ENCODE measurements at regions not wholly inside any gene's neighbourhood (a gene's known extent, or its start where the extent isn't known, plus 50 kb on each side); places are given as distances from the start of the nearest gene placed in this dataset.

DNA sequence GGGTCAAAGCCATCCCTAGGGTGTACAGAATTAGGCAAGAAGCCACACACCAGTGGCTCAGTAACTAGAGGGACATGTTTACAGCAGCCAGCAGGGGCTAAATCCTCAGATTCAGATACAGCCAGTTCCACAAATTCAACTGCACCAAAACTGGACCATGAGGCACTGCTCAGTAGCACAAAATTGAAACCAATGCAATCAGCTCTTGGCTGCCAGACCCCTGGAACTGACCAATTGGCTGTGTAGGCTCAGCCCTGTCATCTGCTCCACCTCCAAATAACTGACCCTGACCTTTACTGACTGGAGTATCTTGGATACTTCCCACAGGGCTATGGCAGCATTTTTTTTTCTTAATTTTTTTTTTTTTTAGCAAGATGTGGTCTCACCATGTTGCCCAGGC lies 226.5 kb downstream of the FOXO1 start:
- DNase-seq, result no peak

DNA sequence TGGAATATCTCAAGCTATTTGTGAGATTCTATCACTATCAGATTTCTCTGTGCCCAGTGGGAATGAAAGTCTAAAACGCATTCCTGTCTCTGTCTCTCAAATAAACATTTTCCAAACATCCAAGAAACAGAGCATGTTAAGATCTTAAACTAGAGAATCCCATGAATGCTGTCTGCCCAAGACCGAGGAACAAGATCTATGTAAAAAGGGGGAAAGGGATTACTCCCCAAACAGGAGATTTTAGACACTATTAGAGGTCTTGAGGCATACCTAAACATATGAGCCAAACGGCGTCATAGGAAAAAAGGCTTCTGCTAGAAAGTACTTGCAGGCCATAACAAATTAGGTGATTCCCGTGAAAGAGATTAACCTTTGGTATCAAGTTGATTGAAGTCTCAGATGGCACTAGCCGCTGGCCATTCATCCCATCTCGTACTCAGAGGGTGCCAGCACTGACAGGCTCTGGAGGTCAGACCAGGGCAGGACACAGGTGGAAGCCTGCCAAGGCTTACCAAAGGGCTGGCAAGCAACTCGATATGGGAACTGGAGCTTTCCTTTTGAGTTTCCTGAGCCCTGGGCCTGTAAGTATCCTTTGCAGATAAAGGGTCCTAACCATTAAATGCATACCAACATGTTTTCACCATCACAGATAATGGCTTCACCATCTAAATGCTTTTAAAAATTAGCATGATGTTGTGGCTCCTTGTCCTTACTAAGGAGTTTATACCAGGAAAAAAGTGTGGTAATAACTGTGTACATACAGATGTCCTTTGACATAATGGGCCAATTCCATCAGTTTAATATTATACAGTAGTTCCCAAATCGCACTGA lies 225.2 kb downstream of the FOXO1 start:
- DNase-seq, result no peak

DNA sequence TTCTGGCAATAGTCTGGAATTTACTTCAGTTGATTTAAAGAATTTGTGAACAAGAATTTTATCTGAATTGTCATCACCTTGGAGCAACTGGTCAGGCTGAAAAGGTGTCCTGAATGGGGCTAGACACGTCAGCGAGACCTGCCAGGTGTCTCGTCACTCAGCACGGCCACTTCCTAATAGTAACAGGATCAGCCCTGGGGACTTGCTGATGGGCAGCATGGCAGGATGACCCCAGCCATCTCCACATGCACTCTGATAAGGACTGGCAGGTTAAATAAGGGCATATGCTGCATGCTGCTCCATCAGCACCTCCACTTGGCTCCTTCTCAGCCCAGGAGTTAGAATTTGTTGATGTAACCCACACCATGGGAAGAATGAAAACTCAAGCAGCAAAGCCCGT lies 224.2 kb downstream of the FOXO1 start:
- DNase-seq, result no peak

DNA sequence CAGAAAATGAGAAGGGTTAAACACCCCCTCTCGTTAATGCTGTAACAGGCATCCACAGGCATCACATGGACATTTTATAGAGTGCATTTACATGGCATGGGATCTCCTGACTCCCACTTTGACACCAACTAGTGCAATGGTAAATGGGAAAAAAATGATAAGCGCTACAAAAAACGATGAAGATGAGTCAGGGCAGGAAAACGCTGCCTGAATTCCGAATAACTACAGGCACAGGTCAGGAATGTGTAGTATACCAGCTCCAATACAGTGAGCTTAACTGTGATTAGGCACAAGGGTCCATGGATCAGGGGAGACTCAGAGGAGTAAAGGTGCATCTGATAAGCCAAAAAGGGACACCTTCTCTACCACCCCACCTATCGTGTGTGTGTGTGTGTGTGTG lies 223.6 kb downstream of the FOXO1 start:
- no peak for DNase-seq

DNA sequence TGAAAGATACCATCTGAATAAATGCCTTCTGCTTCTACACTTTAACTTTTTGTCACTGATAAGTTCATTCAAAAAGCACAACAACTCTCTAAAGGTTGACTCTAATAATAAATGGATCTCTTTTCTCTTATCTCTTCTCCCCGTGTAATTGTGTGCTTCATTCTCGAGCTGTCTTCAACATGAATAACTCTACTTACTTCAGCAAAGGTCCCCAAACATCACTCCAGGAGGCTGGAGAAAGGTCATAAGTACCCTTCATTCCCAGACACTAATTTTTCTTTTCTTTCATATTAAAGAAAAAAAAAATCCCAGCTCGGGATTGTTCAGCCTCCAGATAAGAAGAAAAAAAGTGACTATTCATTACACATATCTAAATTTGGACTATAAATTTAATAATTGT lies 222.2 kb downstream of the FOXO1 start:
- DNase-seq, result no peak

DNA sequence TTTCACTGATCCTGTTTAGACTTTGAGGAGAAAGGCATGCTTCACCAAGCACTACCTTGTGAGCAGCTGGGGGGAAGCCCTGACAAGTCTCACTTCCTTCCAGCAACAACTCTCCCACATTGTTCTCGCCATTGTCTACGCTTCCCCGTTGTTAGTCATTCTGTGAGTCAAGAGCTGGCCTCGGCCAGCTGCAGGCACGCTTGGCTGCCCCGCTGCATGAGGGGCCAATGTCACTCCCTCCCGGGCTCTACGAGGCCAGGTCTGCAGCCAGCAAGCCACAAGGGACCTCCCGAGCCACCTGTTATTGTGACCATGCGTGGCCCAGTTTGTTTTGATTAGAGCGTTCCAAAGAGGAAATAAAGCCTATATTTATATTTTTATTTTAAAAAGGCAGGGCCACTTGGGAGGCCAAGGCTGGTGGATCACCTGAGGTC lies 220.9 kb downstream of the FOXO1 start:
- no peak for DNase-seq

DNA sequence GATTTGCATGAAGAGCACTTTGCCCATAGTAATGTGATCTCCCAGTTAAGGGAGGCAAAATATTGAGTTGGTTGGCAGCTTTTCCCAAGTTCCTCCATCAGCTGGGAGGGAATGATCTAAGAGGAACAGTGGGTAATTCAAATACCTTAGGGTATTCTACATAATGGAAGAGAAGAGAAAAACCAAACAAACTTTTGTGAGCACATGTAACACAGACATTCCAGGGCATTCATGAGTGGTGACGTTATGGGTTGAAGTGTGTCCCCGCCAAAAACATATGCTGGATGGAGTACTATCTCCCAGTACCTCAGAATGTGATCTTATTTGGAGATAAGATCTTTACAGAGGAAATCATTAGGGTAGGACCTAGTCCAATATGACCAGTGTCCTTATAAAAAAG lies 220.1 kb downstream of the FOXO1 start:
- DNase-seq, result no peak

DNA sequence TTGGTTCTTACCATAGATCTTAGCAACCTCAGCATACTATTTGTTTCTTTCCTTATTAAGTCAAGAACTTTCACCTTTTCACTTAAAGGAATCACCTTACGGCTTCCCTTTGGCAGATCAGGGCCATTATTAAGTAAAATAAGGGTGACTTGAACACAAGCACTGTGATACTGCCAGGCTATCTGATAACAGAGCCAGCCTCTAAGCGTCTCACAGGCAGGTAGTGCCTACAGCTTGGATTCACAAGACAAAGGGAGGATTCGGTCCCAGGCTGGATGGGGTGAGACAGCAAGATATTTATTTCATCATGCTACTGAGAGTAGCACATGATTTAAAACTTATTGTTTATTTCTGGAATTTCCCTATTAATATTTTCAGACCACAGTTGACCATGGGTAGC lies 218.6 kb downstream of the FOXO1 start:
- DNase-seq, result no peak

DNA sequence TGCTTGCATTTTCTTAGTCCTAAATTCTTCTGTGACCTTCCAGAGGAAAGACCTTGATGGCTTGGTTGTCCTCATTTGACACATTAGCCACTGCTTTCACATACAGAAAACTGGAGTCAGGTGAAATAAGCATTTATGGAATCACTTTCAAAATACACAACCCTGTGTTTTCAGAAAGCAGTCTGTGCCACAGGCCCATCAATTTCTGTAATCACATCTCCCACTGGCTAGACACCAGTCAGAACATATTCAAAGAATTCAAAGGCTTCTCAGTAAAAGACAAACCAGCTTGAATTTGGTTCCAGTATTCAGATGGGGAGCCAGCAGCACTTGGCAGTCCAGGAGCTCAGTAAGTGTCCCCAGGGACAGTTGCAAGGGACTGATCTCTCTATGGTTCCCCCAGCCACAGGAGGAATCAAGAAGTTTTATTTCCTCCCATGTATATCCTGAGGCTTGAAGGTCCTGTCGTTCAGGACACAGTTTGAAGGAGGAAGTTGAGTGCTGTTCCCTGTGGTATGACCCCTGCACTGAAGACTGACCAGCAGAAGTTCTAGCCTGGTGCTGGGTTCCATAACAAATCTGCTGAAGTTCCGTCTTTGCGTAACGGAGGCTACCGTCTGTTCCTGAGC lies 214.3 kb downstream of the FOXO1 start:
- no peak for DNase-seq

DNA sequence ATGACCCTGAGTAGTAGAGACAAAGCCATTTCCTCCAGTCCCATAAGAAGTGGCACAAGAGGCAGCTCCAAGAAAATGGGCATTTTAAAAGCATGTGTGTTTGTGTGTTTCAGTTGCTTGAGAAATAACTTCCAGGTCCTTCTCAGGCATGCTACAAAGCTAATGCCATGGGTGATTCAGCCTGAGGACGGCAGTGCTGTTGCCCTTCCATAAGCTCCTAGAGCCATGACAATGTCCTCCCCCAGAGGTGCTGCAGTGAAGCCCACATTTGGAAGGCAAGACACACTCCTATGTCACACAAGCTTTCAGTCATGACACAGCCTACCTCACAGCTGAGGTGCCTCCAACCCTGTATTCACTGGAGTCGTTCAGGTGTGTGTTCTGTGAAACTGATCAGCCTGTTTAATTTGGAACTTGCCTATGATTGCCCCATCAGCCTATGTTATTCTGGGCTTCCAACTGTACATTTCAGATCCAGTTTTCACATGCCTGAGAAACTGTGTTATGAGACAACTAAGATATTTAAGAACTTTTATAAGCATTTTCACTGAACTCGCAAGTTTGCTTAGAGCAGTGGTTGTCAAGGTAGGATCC lies 213.6 kb downstream of the FOXO1 start:
- DNase-seq, result no peak

DNA sequence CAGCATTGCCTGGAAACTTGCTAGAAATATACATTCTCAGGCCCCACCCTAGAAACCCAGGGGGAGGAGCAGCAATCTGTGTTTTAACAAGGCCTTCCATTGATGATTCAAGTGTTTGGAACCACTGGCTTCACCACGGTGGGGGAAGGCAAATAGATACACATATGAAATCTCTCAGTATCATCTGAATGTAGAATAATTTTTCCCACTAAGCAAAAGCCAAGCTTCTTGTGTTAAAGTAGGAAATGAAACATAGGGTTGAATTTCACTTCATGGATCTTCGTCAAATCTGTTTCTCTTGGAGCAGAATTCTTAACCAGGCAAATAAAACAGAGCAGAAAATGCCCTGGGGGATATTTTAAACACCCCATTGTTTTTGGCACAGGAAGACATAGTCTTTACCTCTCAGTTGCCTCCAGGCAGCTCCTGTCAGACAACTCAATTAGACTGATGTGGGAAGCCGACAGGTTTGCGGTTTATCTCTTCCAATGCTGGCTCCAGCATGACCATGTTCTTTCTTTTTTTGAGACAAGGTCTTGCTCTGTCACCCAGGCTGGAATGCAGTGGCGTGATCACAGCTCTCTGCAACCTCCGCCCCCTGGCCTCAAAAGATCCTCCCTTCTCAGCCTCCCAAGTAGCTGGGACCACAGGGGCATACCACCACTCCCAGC lies 213.0 kb downstream of the FOXO1 start:
- DNase-seq, result no peak

DNA sequence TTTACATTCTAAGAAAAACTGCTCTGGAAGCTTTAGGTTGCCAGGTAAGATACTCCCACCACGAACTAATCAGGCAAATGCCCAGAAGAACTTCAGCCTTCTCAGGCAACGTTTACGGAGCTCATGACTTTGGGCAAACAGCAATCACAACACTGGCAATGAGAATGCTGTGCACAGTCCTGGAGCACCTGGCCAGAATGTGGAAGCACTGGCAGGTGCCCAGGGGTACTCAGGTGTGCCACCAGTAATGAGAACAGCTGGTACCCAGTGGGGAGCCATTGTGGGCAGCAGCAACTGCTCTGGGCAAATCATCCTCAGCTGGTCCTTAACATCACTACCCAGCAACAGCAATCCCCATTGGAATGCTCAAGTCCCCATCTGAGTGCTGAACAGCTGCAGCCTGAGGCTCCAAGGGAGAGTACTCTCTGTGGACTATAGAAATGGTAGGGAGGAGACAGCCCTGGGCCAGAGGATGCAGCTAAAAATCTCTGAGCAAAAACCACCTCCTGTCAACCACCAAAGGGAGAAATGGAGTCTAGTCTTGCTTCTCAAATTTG lies 210.0 kb downstream of the FOXO1 start:
- no peak for DNase-seq

DNA sequence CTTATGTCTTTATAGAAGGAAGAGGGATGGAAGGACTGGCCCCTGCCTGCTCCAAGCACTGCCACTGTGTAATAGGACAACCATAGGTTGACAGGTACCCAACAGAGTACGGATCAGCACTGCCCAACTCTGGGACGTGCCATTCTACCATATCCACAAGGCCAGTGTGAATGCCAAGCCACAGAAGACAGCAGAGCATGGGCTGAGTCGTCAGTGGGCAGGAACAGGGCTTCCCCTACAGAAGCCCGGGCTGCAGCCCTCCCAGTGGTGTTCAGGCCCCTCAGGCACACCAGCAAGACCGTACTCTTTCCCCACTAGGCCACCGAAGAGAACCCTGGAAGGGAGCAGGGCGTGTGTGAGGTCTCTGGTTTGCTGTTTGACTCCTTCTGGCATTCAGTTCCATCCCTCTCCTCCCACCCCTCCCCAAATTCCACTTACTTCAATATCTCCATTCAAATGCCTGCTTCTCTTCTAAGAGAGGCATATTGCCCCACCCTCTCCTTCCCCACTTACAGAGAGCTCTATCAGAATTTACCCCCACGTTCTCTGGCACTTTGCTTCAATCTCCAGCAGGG lies 209.4 kb downstream of the FOXO1 start:
- no peak for DNase-seq

DNA sequence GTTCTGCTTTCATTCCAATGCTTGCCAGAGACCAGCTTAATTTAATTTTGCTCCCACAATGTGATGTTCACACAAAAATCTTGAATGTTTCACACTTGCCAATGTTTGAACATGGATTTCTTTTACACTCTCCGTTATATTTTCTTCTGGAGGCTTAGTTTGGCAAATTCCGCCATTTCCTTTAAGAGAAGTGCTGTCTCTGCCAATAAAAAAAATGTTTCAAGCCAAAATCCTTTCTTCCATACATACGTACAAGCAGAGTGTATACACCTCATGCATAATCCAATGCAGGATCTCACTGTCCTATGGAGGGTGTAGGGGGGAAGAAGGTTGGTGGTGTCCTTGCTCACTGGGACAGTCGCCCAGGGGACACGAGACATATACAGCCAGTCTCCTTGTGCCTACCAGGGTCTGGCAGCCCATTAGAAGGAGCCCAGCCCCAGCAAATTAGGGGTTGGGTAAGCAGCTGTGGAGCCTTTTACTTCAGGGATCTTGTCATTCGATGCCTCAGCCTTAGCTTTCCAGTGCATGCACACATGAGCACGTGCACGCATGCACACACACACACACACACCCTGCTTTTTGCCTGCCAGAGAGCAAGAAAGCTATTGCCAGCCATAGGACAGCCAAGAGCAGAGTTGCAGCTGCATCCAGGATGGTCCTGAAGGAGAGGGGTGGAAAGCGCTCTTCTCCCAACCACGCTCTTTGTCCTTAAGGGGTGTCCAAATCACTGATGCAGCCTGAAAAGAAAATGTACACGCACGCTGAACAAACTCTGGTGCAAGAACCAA lies 208.3 kb downstream of the FOXO1 start:
- no peak for DNase-seq

DNA sequence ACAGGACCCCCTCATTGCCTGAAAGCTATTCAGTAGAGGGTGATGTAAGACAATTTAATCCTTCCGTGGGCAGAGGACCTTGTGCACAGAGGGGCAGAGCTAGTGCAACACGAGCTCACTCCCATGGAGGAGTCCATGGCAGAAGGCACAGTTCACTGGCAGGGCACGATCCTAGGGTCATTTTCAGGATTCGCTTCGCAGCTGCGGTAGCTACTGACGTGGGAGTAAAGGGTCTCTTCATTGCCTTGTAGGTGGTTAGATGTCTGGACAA lies 207.8 kb downstream of the FOXO1 start:
- DNase-seq, result no peak

DNA sequence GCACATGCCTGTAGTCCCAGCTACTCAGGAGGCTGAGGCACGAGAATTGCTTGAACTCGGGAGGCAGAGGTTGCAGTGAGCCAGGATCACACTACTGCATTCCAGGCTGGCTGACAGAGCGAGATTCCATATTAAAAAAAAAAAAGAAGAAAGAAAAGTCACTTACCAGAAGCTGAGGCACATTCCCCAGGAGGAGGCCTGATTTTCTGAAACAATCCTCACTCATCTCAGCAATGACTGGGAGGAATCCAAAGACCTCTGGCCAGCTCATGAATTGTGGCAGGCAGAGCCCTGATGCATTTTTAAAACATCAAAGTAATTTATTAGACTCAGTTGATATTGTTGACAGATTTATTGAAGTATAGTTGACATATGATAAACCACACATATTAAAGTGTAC lies 206.3 kb downstream of the FOXO1 start:
- DNase-seq, result no peak

DNA sequence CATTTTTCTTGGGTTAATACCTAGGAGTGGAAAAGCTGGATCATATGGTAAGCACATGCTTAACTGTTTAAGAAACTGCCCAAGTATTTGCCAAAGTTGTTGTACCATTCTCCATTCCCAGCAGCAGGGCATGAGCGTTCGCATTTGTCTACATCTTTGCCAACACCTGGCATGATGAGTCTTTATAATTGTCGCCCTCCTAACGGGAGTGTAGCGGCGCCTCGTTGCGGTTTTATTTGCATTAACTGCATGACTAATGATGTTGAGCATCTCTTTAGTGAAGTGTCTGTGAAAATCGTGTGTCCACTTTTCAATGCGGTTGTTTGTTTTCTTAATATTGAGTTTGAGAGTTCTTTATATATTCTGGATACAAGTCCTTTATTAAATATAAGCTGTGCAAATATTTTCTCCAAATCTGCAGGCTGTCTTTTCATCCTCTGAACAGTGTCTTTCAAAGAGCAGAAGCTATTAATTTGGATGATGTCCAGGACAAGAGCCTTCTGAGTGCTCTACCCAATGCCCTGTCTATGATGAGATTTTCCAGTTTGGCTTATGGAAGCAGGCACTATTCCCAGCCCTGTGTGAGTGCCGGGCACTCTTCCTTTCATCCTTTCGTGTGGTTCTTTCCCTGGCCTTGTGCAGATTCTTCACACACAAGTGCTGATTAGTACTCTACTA lies 202.0 kb downstream of the FOXO1 start:
- no peak for DNase-seq

DNA sequence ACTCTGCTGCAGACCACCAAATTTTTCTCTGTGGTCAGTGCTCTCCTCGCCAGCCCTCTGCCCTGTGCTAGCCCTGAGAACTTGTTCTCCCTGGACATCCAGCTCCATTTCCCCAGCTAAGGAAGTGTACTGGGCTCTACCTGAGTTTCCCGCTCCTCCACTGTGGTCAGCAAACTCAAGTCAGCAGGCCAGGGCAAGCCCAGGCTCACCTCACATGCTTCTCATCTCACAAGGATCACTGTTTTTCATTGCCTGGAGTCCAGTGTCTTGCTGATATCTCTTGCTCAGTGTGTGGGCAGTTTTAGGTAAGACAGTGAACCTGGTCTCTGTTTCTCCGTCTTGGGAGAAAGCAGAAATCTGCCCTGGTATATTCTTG lies 201.4 kb downstream of the FOXO1 start:
- no peak for DNase-seq

DNA sequence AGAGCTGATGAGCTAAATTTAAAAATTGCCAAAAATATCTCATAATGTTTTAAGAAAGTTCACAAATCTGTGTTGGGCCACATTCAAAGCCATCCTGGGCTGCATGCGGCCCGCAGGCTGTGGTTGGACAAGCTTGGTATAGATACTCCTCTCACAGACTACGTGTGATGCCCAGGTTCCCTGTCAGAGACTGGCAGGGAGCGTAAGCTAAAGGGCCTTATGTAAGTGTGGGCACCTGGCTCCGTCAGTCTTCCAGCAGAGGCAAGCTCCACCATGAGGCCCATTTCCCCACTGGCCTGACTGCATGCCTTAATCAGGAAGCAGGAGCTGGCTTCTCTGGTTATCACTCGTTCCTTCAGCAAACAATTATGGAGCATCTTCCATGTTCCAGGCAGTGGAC lies 200.2 kb downstream of the FOXO1 start:
- no peak for DNase-seq

DNA sequence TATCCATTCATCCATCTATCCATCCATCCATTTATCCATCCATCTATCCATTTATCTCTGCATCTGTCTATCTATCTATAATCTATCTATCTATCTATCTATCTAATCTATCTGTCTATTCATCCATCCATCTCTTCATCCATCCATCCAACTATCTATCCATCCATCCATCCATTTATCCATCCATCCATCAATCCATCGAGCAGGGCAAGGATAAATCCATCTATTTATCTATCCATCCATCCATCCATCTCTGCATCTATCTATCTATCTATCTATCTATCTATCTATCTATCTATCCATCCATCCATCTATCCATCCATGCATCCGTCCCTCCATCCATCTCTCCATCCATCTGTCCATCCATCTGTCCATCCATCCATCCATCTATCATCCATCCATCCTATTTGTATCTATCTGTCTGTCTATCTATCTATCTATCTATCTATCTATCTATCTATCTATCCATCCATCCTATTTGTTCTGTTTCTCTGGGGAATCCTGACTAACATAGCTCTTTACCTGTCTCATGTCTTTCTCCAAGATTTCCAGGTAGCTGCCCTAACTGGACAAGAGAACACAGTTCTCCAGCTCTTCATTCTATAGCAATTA lies 198.1 kb downstream of the FOXO1 start:
- DNase-seq, result no peak

DNA sequence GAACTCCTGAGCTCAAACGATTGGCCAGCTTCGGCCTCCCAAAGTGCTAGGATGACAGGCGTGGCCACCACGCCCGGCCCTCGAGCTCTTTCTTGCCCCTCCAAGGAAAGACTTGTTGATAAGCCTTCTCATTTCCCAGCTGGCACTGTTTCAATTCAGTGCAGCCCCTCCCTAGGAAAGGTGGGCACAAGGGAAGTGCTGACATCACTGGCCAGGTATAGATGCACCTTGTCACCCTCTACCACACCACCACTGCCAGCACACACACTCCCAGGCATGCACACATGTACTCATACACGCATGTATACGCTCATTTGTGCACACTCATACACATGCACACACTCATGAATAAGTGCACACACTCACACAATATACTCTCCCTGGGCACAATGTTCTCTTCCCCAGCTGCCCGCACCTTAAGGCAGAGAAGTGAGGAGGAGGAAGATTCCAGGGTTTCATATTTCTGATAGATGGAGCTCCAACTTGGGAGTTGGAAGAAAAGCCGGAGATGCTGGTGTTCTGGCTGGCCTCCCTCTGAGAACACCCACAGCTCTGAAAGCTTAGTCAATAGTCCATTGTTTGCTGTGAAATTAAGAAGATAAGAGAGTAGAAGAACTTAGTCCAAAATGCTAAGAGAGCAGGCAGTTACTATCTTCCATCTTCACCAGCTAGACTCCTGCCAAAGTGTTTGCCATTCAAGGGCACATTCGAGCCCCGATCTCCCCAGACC lies 196.7 kb downstream of the FOXO1 start:
- no peak for DNase-seq
